Activated naive CD8-positive, alpha-beta T cell treated with anti-CD3 and anti-CD28 coated beads, Interleukin-2, amount 10 ng/mL, durations not matched to agents 7 days and 5 days (primary cell): ENCODE measurements at regions not wholly inside any gene's neighbourhood (a gene's known extent, or its start where the extent isn't known, plus 50 kb on each side); places are given as distances from the start of the nearest gene placed in this dataset.
"Not testable (repeated sequence)": the region's sequence is repeated elsewhere in the genome, so short reads cannot be mapped to it uniquely, and the experiment has no call there.

ENCODE experiments used
- ATAC-seq: fragments of 150-1000 bp; cut with Tn5 transposase; one replicate; pipeline ENCODE4 v1.10.0; 2021; ENCODE audit warnings: low read depth, moderate library complexity
- POLR2A ChIA-PET: fragments of 350-600 bp; sonication (Branson Sonifier 250); formaldehyde crosslinking; loops from one replicate; lab custom pipeline; 2021; ENCODE audit warnings: antibody characterized with exemption; lab: Charles Lee
- DNase-seq: peaks from one replicate; pipeline ENCODE4 v3.0.0; 2021
- H3K27ac Mint-ChIP-seq: one replicate; pipeline ENCODE4 v1.8.0; 2022; ENCODE audit warnings: mild to moderate bottlenecking, mixed read lengths
- H3K27me3 Mint-ChIP-seq: one replicate; pipeline ENCODE4 v1.8.0; 2022; ENCODE audit warnings: mild to moderate bottlenecking, moderate library complexity, mixed read lengths
- H3K36me3 Mint-ChIP-seq: one replicate; pipeline ENCODE4 v1.8.0; 2021; ENCODE audit warnings: mild to moderate bottlenecking, mixed read lengths
- H3K4me1 Mint-ChIP-seq: one replicate; pipeline ENCODE4 v1.8.0; 2021; ENCODE audit warnings: mixed read lengths
- H3K4me3 Mint-ChIP-seq: one replicate; pipeline ENCODE4 v1.8.0; 2022; ENCODE audit warnings: mild to moderate bottlenecking, moderate library complexity, mixed read lengths
- H3K9me3 Mint-ChIP-seq: one replicate; pipeline ENCODE4 v1.8.0; 2021; ENCODE audit warnings: mixed read lengths

DNA sequence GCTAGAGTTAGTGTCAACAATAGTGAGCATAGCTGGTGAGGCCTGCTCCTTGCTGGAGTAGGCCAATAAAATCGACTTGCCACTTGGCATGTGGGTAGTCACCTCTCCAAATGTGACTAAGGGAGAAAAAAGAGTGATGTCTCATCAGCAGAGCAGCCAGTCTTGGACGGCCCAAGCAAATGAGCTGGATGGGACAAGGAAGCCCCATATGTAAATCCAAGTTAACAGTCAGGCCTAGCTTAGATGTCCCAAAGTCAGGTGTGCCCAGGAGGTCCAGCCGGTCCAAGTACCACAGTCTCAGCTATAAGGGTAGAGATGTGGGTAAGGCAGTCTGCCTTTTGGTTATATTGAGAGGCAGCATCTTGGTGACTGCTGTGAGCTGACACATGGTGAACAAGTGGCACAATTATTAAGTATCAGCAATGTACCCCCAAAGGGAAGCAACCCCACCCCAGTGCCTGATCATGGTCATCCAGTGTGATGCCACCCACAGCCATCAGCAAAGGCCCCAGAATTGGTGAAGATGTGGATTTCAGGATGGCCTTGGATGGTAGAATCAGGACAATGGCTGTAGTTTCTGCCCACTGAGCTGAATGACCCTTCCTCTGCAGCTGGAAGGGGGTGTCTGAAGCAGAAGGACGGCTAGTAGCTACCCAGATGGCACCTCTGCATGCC is 83.4 kb downstream of the TNFRSF13B start:
- Mint-ChIP-seq H3K4me3 (no peak overlapping the region), H3K36me3 (no peaks in the 10 kb centered on the region), H3K27ac (no peak overlapping the region), H3K27me3 (no peaks in the 10 kb centered on the region), H3K9me3 (no peaks in the 10 kb centered on the region), H3K4me1 (no peaks in the 10 kb centered on the region)
- POLR2A ChIA-PET = no interaction called here
- ATAC-seq (no peak), DNase-seq (no peak)

DNA sequence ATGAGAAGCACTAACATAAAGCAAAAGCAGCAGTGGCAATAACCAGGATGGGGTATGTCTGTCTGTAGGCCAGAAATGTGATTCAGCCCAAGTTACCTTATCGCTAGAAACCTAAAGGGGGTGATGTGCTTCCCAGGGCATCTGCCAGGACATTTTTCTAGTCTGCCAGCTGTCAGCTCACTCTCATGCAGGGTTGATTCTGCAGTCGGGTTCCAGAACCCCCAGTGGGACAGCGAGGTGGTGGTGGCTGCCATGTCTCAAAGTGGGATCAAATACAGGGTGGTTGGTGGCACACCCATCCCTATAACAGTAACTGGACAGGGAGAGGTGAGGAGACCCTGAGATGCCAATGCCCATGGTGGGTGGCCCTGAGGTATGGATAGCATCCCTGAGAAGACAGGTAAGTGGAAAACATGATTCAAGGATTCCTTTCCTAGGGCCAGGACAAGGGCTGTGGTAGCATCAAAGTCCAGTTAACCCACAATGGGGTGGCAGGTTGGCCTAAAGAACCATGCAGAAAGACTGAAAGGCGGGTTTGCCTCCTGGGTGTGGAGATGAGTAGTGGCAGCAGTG is 84.3 kb downstream of the TNFRSF13B start:
- Mint-ChIP-seq H3K36me3 (no peaks in the 10 kb centered on the region), H3K4me3 (no peak overlapping the region), H3K9me3 (no peaks in the 10 kb centered on the region), H3K4me1 (no peaks in the 10 kb centered on the region), H3K27me3 (no peaks in the 10 kb centered on the region), H3K27ac (no peak overlapping the region)
- POLR2A ChIA-PET = no interaction called here
- DNase-seq (no peak), ATAC-seq (no peak)

DNA sequence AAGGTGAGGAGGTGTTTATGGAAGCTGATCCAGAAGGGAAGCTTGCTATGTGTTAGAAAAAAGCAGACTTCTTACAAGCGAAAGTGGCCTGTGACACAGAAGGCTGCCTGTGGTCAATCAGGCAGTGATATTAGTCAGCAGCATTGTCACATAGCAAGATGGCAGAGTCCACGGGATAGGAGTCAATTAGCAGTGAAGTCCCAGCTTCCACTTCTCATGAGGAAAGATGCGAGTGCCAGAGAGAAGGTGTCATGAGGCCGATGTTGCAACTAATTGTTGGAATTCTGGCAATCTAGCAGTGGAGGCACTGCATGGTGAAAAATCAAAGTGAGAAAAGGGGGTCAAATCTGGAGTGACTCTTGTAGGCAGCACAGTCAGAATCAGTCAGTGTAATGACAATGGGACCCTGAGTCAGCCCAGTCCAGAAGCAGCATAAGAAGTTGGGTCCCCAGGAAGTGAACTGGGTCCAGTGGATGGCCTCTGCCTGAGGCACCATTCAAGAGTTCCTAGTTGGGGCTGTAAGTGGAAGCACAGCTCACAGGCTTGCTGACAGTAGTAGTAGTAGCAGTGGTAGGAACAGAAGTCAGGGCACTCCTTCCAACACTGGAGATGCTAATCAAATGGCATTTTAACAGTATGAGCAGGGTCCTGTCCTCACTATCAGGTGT is 85.1 kb downstream of the TNFRSF13B start:
- POLR2A ChIA-PET = no interaction called here
- no peak for DNase-seq
- Mint-ChIP-seq H3K4me1 (no peaks in the 10 kb centered on the region), H3K36me3 (no peaks in the 10 kb centered on the region), H3K4me3 (no peak overlapping the region), H3K9me3 (no peaks in the 10 kb centered on the region), H3K27ac (no peak overlapping the region), H3K27me3 (no peaks in the 10 kb centered on the region)
- no peak for ATAC-seq

DNA sequence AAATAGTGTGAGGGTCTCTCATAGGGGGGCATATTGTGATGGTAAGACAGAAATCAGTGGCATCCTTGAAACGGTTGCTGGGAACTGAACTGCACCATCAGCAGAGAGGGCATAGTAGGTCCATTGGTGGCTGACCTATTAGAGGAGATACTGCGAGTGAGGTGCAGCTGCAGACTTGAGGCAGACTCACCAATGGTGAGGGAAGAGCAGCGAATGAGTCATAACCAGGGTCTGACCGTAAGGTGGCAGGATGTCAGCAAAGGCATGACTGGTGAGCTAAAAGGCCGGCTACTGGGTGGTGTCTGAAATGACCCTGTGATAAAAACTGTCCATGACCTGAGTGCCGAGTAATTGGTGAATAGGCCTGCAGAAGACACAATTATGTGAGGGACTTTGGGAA is 86.7 kb downstream of the TNFRSF13B start:
- POLR2A ChIA-PET, DNase-seq: not testable (repeated sequence)

DNA sequence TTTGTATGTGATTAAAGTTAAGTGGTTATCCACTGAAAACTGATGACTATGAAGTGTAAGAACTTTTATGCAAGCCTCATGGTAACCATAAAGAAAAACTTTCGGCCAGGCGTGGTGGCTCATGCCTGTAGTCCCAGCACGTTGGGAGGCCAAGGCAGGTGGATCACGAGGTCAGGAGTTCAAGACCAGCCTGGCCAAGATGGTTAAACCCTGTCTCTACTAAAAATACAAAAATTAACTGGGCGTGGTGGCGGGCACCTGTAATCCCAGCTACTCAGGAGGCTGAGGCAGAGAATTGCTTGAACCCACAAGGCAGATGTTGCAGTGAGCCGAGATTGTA is 89.0 kb downstream of the TNFRSF13B start:
- DNase-seq, H3K4me3 Mint-ChIP-seq, H3K36me3 Mint-ChIP-seq, H3K4me1 Mint-ChIP-seq, H3K27me3 Mint-ChIP-seq, H3K27ac Mint-ChIP-seq, H3K9me3 Mint-ChIP-seq, ATAC-seq, POLR2A ChIA-PET: not testable (repeated sequence)

More for the DNA sequence above, 86.7 kb downstream of the TNFRSF13B start:
- H3K27ac Mint-ChIP-seq, H3K36me3 Mint-ChIP-seq, H3K4me3 Mint-ChIP-seq, H3K4me1 Mint-ChIP-seq, H3K9me3 Mint-ChIP-seq, H3K27me3 Mint-ChIP-seq, ATAC-seq: not testable (repeated sequence)

DNA sequence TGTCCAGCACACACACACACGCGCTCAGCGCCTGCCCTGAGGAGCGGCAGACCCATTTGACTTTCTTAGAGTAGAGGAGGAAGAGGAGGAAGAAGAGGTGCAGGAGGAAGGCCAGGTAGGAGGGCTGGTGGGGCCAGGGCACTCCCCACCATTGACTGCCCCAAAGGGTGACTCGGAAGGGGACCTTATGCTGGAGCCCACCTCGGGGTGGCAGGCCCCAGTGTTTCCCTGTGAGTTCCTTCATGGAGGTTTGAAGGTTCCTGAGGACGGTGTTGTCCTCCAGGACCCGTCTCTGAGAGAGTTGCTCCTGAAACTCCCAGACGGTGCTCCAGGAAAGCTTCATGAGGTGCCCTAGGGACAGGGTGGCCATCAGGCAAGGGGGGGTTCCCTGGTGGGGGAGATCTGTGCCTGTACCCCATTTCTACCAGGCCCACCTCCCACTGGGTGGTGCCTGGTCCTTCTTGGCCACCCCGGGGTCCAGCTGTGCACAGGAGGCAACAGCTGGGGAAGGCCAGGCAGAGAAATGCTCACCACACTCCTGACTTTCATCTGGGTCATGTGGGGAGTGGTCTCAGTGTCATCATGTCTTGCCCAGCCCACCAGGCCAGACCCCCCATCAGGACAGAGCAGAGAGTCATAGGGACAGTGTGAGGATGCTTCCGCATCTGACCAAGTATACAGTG is 89.5 kb downstream of the TNFRSF13B start:
- Mint-ChIP-seq H3K4me3 (no peak overlapping the region), H3K27me3 (no peaks in the 10 kb centered on the region), H3K4me1 (no peaks in the 10 kb centered on the region), H3K9me3 (no peaks in the 10 kb centered on the region), H3K36me3 (no peaks in the 10 kb centered on the region), H3K27ac (no peak overlapping the region)
- DNase-seq = no peak
- POLR2A ChIA-PET = no interaction called here
- no peak for ATAC-seq

DNA sequence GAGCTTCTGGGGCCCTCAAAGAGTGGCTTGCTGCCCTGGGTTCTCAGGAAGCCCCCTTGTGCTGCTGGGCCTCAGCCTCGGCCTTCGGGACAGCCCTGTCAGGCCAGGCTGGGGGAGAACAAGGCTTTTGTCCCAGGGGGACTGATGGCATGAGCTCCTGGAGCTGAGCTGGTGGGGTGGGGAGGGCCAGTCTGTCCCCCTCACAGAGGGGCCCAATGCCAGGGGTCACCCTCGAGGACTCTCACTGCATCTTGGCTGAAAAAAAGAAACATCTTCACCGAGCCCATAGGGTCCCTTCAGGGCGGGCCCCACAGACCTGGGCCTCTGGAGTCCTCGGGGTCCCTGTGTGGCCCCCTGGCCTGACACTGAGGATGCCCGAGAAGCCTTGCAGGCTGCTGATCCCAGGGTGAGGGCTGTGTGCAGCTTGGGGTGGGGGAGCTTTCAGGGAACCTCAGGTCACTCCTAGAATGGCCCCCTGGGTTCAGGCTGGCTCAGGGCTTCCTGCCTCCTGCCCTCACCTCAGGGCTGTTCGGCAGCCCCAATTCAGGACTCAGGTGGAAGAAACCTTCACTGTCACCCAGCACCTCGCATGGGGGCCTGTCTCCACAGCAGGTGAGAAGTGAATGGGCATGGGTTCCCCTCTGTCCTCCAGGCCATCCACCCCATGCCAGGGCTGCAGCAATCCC is 90.5 kb downstream of the TNFRSF13B start:
- no peak overlapping the region for H3K27ac Mint-ChIP-seq

DNA sequence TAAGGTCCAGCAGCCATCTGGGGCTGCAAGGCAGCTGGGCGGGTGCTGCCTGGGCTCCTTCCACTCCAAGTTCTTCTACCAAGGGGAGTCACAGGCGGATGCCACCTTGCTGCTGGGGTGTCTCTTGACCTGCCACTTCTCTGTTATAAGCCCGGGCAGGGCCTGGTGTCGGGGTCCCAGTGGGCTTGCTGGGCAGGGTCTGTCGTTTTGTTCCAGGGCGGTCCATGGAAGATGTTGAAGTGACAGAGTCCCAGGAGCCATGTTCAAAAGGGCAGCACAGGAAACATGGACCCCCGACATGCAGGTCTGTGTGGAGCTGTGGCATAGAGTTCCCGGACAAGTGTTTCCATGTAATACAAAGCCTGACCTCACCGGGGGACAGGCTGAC is 91.1 kb downstream of the TNFRSF13B start:
- Mint-ChIP-seq H3K4me1 (no peaks in the 10 kb centered on the region), H3K27ac (no peak overlapping the region), H3K4me3 (no peak overlapping the region), H3K36me3 (no peaks in the 10 kb centered on the region), H3K9me3 (peaks cover 3% of the 10 kb centered on the region), H3K27me3 (no peaks in the 10 kb centered on the region)
- POLR2A ChIA-PET = no interaction called here
- no peak for DNase-seq
- ATAC-seq = no peak

More for the DNA sequence above, 90.5 kb downstream of the TNFRSF13B start:
- DNase-seq = no peak
- no peaks in the 10 kb centered on the region for H3K36me3 Mint-ChIP-seq
- POLR2A ChIA-PET = no interaction called here
- no peaks in the 10 kb centered on the region for H3K4me1 Mint-ChIP-seq
- no peak for ATAC-seq
- H3K9me3 Mint-ChIP-seq = peaks cover 3% of the 10 kb centered on the region
- H3K27me3 Mint-ChIP-seq = no peaks in the 10 kb centered on the region
- H3K4me3 Mint-ChIP-seq = no peak overlapping the region

DNA sequence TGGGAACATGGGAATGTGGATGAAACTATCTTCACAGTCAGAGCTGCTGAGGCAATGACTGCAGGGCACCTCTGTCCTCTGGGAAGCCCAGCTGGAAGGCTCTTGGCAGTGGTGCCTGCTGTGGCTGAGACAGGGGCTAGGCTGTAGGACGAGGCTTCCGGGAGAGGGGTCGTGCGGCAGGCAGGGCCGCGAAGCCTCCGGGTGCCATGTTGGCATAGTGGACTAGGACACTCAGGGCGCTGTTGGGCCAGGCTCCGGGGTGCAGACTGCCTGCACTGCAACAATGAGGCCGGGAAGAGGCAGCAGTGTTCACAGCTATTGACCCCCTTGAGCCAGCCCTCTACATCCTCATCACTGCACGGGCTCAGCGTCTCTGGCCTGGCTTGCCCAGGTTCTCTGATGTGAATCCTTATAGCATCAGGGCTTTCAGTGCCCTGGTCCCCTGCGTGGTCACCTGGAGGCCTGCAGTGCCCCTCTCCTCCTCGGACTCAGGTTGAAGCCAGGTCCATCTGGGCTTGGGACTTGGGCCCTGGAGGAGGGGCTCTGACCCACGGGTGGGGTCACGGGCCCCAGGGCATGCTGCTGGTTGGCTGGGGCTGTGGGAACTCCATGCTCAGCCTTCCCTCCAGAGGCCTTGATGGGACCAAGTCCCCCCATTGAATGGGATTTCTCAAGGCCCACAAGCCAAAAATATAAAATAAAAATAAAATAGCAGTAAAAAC is 91.6 kb downstream of the TNFRSF13B start:
- Mint-ChIP-seq H3K9me3 (peaks cover 3% of the 10 kb centered on the region), H3K36me3 (no peaks in the 10 kb centered on the region), H3K4me1 (no peaks in the 10 kb centered on the region), H3K27me3 (no peaks in the 10 kb centered on the region), H3K4me3 (no peak overlapping the region), H3K27ac (no peak overlapping the region)
- no peak for ATAC-seq
- no peak for DNase-seq
- POLR2A ChIA-PET = no interaction called here

DNA sequence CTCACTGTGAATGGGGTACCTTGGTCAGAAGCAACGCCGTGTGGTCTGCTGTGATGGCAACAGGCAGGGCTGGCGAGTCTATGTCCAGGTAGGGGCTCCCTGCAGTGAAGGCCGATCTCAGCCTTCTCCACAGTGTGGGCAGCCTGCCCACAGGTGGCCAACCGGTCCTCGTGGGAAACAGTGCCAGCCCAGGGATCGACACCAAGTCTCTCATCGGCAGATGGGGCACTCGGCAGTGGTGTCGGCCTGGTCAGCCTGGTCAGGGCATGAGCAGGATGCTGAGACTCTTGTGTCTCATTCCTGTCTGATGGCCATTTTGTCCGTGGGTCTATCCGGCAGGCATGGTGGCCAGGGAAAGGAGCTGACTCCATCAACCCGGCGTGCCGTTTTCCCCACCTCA is 92.2 kb downstream of the TNFRSF13B start:
- H3K27ac Mint-ChIP-seq = no peak overlapping the region
- POLR2A ChIA-PET = no interaction called here
- H3K9me3 Mint-ChIP-seq = peaks cover 3% of the 10 kb centered on the region
- no peak for ATAC-seq
- H3K36me3 Mint-ChIP-seq = no peaks in the 10 kb centered on the region
- DNase-seq = no peak
- H3K4me1 Mint-ChIP-seq = no peaks in the 10 kb centered on the region
- H3K27me3 Mint-ChIP-seq = no peaks in the 10 kb centered on the region
- no peak overlapping the region for H3K4me3 Mint-ChIP-seq

DNA sequence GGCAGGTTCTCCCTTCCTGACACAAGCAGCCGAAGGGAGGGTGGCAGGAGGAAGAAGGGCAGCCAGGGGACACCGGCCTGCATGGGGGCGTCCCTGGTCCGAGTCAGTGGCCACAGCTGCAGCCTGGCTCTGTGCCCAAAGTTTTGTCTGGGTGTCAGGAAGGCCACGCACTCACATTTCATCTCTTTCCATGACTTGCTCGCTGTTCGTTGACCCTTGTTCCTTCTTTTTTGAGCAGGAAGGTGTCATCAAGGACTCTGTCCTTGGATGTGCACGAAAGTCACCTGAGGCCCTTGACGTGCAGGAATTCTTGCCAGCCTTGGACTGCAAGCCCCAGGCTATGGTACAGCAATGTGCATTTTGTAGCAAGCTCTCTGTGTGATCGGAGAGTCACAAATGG is 93.3 kb downstream of the TNFRSF13B start:
- no peak overlapping the region for H3K27ac Mint-ChIP-seq
- no peaks in the 10 kb centered on the region for H3K4me1 Mint-ChIP-seq
- POLR2A ChIA-PET = no interaction called here
- H3K9me3 Mint-ChIP-seq = peaks cover 3% of the 10 kb centered on the region
- H3K27me3 Mint-ChIP-seq = no peaks in the 10 kb centered on the region
- H3K36me3 Mint-ChIP-seq = no peaks in the 10 kb centered on the region
- no peak for DNase-seq
- ATAC-seq = no peak
- H3K4me3 Mint-ChIP-seq = no peak overlapping the region

DNA sequence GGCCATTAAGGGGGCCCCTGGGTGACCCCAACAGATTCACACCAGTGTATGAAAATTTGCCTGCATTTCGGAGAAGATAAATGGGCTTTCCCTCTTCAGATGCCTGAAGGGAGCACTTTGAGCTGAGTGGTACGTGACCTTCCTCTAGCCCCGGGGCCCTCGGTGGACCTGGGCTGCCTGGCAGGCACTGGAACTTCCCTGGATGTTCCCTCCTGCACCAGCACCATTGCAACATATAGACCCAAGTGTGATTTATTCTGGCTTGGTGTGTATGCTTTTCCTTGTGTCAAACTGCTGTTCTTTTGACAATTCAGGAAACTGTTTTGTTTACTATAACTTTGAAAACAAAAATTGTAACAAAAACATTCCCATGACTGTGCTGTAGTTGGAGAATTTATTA is 93.8 kb downstream of the TNFRSF13B start:
- H3K4me1 Mint-ChIP-seq = no peaks in the 10 kb centered on the region
- DNase-seq (no peak), ATAC-seq (no peak)
- H3K27ac Mint-ChIP-seq = no peak overlapping the region
- POLR2A ChIA-PET = no interaction called here
- H3K27me3 Mint-ChIP-seq = no peaks in the 10 kb centered on the region
- H3K9me3 Mint-ChIP-seq = peaks cover 3% of the 10 kb centered on the region
- H3K4me3 Mint-ChIP-seq = no peak overlapping the region
- no peaks in the 10 kb centered on the region for H3K36me3 Mint-ChIP-seq

DNA sequence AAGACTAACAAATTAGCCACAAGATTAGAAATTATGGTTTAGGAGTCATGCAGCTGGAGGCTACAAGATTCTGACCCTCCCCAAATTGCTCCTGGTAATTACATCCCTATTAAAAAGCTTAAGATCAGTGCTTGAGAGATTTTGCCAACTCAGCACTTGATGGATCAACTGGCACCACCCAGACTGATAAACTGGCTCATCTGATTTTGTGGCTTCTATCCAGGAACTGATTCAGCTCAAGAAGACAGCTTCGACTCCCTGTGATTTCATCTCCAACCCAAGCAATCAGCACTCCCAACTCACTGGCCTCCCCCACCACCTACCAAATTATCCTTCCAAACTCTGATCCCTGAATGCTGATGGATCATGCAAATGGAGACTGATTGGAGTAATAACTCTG is 94.8 kb downstream of the TNFRSF13B start:
- POLR2A ChIA-PET = no interaction called here
- H3K4me1 Mint-ChIP-seq = no peaks in the 10 kb centered on the region
- H3K36me3 Mint-ChIP-seq = no peaks in the 10 kb centered on the region
- peaks cover 3% of the 10 kb centered on the region for H3K9me3 Mint-ChIP-seq
- DNase-seq = no peak
- no peak overlapping the region for H3K4me3 Mint-ChIP-seq
- no peak for ATAC-seq
- H3K27ac Mint-ChIP-seq = no peak overlapping the region
- no peaks in the 10 kb centered on the region for H3K27me3 Mint-ChIP-seq
